ENCODE measurements at regions not wholly inside any gene's neighbourhood (a gene's known extent, or its start where the extent isn't known, plus 50 kb on each side); places are given as distances from the start of the nearest gene placed in this dataset.
A peak's percentile ranks its signal among the peaks of the same experiment; 100 is the strongest.

DNA sequence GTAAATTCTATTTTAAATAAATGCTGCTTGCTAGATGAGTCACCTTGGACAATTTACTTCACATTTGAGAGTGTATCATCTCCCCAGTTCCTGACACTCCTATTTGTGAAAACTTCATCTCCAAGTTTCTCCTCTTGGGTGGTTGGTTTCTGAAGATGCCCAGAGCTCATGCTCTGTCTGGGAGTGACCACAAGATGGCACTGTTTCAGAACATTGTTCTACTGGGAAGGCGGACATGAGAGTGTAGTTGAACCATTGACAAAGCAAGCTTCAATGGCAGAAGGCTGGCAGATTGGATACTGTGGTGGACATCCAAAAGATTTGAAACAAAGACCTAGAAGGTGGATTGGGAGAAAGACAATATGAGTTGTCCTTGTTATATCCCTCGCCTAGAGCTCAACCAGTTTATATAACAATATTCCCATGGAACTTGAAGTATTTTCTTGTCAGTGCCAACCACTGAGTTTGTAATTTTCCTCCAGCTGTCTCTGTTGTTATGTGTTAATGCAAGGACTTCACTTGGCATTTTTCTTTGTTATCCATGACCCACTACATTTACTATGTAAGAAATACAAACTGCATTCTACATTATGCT, 234.3 kb upstream of the ANKH start:
- TF ChIP-seq, protein P1, sequence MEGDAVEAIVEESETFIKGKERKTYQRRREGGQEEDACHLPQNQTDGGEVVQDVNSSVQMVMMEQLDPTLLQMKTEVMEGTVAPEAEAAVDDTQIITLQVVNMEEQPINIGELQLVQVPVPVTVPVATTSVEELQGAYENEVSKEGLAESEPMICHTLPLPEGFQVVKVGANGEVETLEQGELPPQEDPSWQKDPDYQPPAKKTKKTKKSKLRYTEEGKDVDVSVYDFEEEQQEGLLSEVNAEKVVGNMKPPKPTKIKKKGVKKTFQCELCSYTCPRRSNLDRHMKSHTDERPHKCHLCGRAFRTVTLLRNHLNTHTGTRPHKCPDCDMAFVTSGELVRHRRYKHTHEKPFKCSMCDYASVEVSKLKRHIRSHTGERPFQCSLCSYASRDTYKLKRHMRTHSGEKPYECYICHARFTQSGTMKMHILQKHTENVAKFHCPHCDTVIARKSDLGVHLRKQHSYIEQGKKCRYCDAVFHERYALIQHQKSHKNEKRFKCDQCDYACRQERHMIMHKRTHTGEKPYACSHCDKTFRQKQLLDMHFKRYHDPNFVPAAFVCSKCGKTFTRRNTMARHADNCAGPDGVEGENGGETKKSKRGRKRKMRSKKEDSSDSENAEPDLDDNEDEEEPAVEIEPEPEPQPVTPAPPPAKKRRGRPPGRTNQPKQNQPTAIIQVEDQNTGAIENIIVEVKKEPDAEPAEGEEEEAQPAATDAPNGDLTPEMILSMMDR (IDR thresholded peaks at IDR 0.05 in 4 of 5, conservative IDR thresholded peaks at IDR 0.05 in 1 of 5): peak; percentile 9 to 60 (median 24)
- no peak for TF ChIP-seq POLR2A (IDR thresholded peaks at IDR 0.05)
